Endothelial cell of umbilical vein (primary cell): ENCODE measurements at regions not wholly inside any gene's neighbourhood (a gene's known extent, or its start where the extent isn't known, plus 50 kb on each side); places are given as distances from the start of the nearest gene placed in this dataset.

Source experiments
- BruUV-seq: library from RNA; stranded (reverse); fragments of 400-500 nt; replicated peaks from 2 replicates; lab custom pipeline; 2021; lab: Mats Ljungman, UMichigan
- CTCF ChIA-PET: fragments of 300-600, 350-600 bp; sonication (Branson Sonifier 250); formaldehyde crosslinking; loops from one replicate; lab custom pipeline; 2021; ENCODE audit warnings: antibody characterized with exemption, inconsistent platforms; lab: Charles Lee
- POLR2A ChIA-PET: fragments of 300-600, 350-600 bp; sonication (Branson Sonifier 250); formaldehyde crosslinking; loops from one replicate; lab custom pipeline; 2021; ENCODE audit warnings: antibody characterized with exemption, inconsistent platforms; lab: Charles Lee
- DNase-seq: peaks from one replicate; pipeline ENCODE4 v3.0.0-alpha.2; 2011; ENCODE audit warnings: low read depth, low spot score
- FAIRE-seq: peaks from 2 replicates; lab custom pipeline; 2011; peaks lifted over from hg19 to GRCh38; lab: Jason Lieb, UNC
- H2AFZ ChIP-seq: 2 replicates; pipeline ENCODE4 v1.6.0; 2012; ENCODE audit warnings: low read depth, low read length, control low read depth, inconsistent platforms
- H3K27ac ChIP-seq: 2 replicates; pipeline ENCODE4 v1.5.1; 2011; ENCODE audit warnings: low read depth, mild to moderate bottlenecking, control low read depth, low read length, moderate library complexity; ENCODE audit not compliant: insufficient read depth
- H3K27me3 ChIP-seq, 2 experiments: 2 replicates each; pipeline versions ENCODE4 v1.6.0 to v1.6.1; 2011; ENCODE audit warnings: low read length in 2 of 2, mixed read lengths in 1 of 2; ENCODE audit not compliant: control insufficient read depth in 2 of 2, insufficient read depth in 2 of 2
- H3K36me3 ChIP-seq, 2 experiments: 2 replicates in 1 of 2; 3 replicates in 1 of 2; pipeline ENCODE4 v1.5.1; 2011; ENCODE audit warnings: low read length in 2 of 2, mild to moderate bottlenecking in 1 of 2, moderate library complexity in 1 of 2; ENCODE audit not compliant: control insufficient read depth in 2 of 2, insufficient read depth in 2 of 2; ENCODE audit errors: extremely low read depth in 1 of 2
- H3K4me1 ChIP-seq: 3 replicates; pipeline ENCODE4 v1.5.1; 2011; ENCODE audit warnings: mild to moderate bottlenecking, low read length; ENCODE audit not compliant: control insufficient read depth, insufficient read depth; ENCODE audit errors: extremely low read depth
- H3K4me2 ChIP-seq: 2 replicates; pipeline ENCODE4 v1.6.1; 2011; ENCODE audit warnings: low read length, control low read depth, mixed read lengths; ENCODE audit not compliant: insufficient read depth
- H3K4me3 ChIP-seq, 3 experiments: fragments of 200-600 bp in 1 of 3; sonication (generic), shearing (Covaris generic) in 1 of 3; replicated peaks in 1 of 3; 2 replicates each; pipeline ENCODE4 v1.5.1; 2011 to 2016; ENCODE audit warnings: control low read depth in 3 of 3, low read length in 3 of 3, mild to moderate bottlenecking in 2 of 3, inconsistent platforms in 1 of 3, low read depth in 1 of 3, moderate library complexity in 1 of 3; ENCODE audit not compliant: insufficient read depth in 1 of 3
- H3K79me2 ChIP-seq: 2 replicates; pipeline ENCODE4 v1.6.0; 2012; ENCODE audit warnings: low read length, inconsistent platforms; ENCODE audit not compliant: control insufficient read depth, insufficient read depth
- H3K9ac ChIP-seq: replicated peaks from 2 replicates; pipeline ENCODE3; 2011; ENCODE audit warnings: low read length, control low read depth; ENCODE audit not compliant: insufficient read depth; ENCODE audit errors: extremely low read depth
- H3K9me1 ChIP-seq: replicated peaks from 3 replicates; pipeline ENCODE4 v1.6.0; 2011; ENCODE audit warnings: mild to moderate bottlenecking, low read length; ENCODE audit not compliant: control insufficient read depth, insufficient read depth; ENCODE audit errors: extremely low read depth
- H3K9me3 ChIP-seq: replicated peaks from 2 replicates; pipeline ENCODE4 v1.5.1; 2012; ENCODE audit warnings: low read length, inconsistent platforms; ENCODE audit not compliant: control insufficient read depth, insufficient read depth
- H4K20me1 ChIP-seq: replicated peaks from 2 replicates; pipeline ENCODE3; 2011; ENCODE audit warnings: mild to moderate bottlenecking, low read length; ENCODE audit not compliant: control insufficient read depth, insufficient read depth; ENCODE audit errors: extremely low read depth
- CTCF ChIP-seq, 2 donors: IDR thresholded peaks; 1 replicate in 1 of 2; 2 replicates in 1 of 2; pipeline ENCODE4 v1.5.1; 2011; ENCODE audit warnings: low read length in 2 of 2, mild to moderate bottlenecking in 2 of 2, moderate library complexity in 2 of 2, control low read depth in 1 of 2, inconsistent platforms in 1 of 2, low read depth in 1 of 2; ENCODE audit not compliant: insufficient read depth in 1 of 2; ENCODE audit errors: extremely low read depth in 1 of 2
- EZH2 ChIP-seq: IDR thresholded peaks from 2 replicates; pipeline ENCODE4 v1.6.1; 2012; ENCODE audit warnings: borderline replicate concordance, low read depth, mild to moderate bottlenecking, moderate library complexity, low read length, inconsistent platforms; ENCODE audit not compliant: severe bottlenecking
- FOS ChIP-seq: IDR thresholded peaks from 2 replicates; pipeline ENCODE4 v1.6.1; 2011; ENCODE audit warnings: mild to moderate bottlenecking, low read length, moderate library complexity, borderline replicate concordance; ENCODE audit not compliant: insufficient read depth
- GATA2 ChIP-seq: IDR thresholded peaks from 2 replicates; pipeline ENCODE4 v1.7.0; 2011; ENCODE audit warnings: low read depth, mild to moderate bottlenecking, moderate library complexity, mixed read lengths, low read length; ENCODE audit not compliant: insufficient read length, insufficient read depth
- JUN ChIP-seq: IDR thresholded peaks from 2 replicates; pipeline ENCODE4 v1.6.1; 2011; ENCODE audit warnings: borderline replicate concordance, low read depth; ENCODE audit not compliant: insufficient read length, insufficient read depth
- MYC ChIP-seq: IDR thresholded peaks from one replicate; pipeline ENCODE4 v1.6.1; 2011; ENCODE audit warnings: mild to moderate bottlenecking, low read depth, low read length
- POLR2A ChIP-seq: IDR thresholded peaks from 2 replicates; pipeline ENCODE4 v1.6.1; 2012; ENCODE audit warnings: low read depth, mild to moderate bottlenecking, control low read depth, low read length
- POLR2AphosphoS5 ChIP-seq: IDR thresholded peaks from 2 replicates; pipeline ENCODE4 v1.6.1; 2012; ENCODE audit warnings: low read depth, mild to moderate bottlenecking, control low read depth, low read length, moderate library complexity; ENCODE audit not compliant: insufficient read depth
- dilution Hi-C: fragments of 300-500 bp; cut with MboI; formaldehyde crosslinking; loops from one replicate; pipeline ENCODE4 v1.15.0; 2019; ENCODE audit warnings: low sequenced_read_pairs; ENCODE audit not compliant: extremely low pct_ligation_motif_present
- intact Hi-C: fragments of 100-400 bp; cut with micrococcal nuclease; formaldehyde crosslinking; loops from one replicate; pipeline ENCODE4 v1.10.0; 2022
- TF ChIP-seq, protein P1 (sequence below): IDR thresholded peaks from 2 replicates; pipeline ENCODE4 v1.6.1; 2011; ENCODE audit not compliant: insufficient read depth, insufficient read length

DNA sequence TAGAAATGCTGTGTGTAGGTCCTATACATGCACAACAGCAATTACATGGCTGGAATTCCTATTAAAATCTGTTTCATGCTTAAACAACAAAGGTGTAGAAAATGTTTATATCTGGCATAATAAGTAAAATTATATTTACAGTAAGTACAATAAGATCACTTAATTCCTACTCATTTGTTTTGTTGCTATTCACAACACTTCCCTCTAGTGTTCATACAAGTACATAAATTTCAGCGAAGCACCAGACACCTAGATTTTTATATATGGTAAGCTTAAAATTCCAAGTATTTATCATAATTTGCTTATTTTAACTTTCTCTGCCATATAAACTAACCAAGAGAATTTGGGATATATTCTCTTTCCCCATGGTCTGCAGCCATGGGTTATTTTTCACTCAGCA lies 51.8 kb upstream of the ANK3 start:
- Histone ChIP-seq H3K9ac (no peak overlapping the region), H3K36me3 (no peaks in the 10 kb centered on the region), H3K27me3 (no peaks in the 10 kb centered on the region), H3K9me3 (no peaks in the 10 kb centered on the region), H2AFZ (no peak overlapping the region), H3K79me2 (no peaks in the 10 kb centered on the region), H3K27ac (no peak overlapping the region), H3K4me2 (no peak overlapping the region), H4K20me1 (no peaks in the 10 kb centered on the region), H3K4me1 (no peaks in the 10 kb centered on the region), H3K4me3 (no peak overlapping the region), H3K9me1 (no peaks in the 10 kb centered on the region)
- BruUV-seq, result no TSS peak
- POLR2A ChIA-PET, result no interaction called here
- no peak for TF ChIP-seq MYC
- no peak for TF ChIP-seq POLR2AphosphoS5
- peak; percentile 11 to 20 for TF ChIP-seq CTCF (IDR thresholded peaks at IDR 0.05; ENCODE audit: extremely low read depth in 1 of 2, insufficient read depth in 1 of 2, low read depth in 1 of 2, low read length in 2 of 2)
- TF ChIP-seq, protein P1, sequence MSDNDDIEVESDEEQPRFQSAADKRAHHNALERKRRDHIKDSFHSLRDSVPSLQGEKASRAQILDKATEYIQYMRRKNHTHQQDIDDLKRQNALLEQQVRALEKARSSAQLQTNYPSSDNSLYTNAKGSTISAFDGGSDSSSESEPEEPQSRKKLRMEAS, result no peak
- no peak for TF ChIP-seq FOS
- intact Hi-C loops (loop anchor here (10.0 kb wide), 1 partner anchor 523 kb away; no protein-coding TSS in a partner anchor), dilution Hi-C loops (no loop called here)
- CTCF ChIA-PET, result interaction anchor here (0.6 to 5.6 kb wide), 31 partner anchors 11 to 815 kb away, joined by 3 to 53 read pairs (median 4); no protein-coding TSS in a partner anchor
- FAIRE-seq (no peak), DNase-seq (peak; percentile 32)

- Histone ChIP-seq H3K9me3 (no peaks in the 10 kb centered on the region), H3K4me1 (no peaks in the 10 kb centered on the region), H4K20me1 (no peaks in the 10 kb centered on the region), H3K27me3 (no peaks in the 10 kb centered on the region), H3K79me2 (no peaks in the 10 kb centered on the region), H3K4me2 (no peak overlapping the region), H3K9ac (no peak overlapping the region), H2AFZ (no peak overlapping the region), H3K36me3 (no peaks in the 10 kb centered on the region), H3K9me1 (no peaks in the 10 kb centered on the region), H3K4me3 (no peak overlapping the region), H3K27ac (no peak overlapping the region)
- DNase-seq, result no peak
- CTCF ChIA-PET, result interaction anchor here (1.1 to 5.6 kb wide), 7 partner anchors 12 to 340 kb away, joined by 3 to 53 read pairs (median 15); no protein-coding TSS in a partner anchor
- TF ChIP-seq, protein P1, result no peak
- TF ChIP-seq GATA2 (no peak), EZH2 (no peak), POLR2AphosphoS5 (no peak), POLR2A (no peak), MYC (no peak), FOS (no peak), JUN (no peak), CTCF (IDR thresholded peaks at IDR 0.05; ENCODE audit: extremely low read depth in 1 of 2, insufficient read depth in 1 of 2, low read depth in 1 of 2, low read length in 2 of 2) (no peak)
- dilution Hi-C loops (no loop called here), intact Hi-C loops (loop anchor here (10.0 kb wide), 1 partner anchor 525 kb away; no protein-coding TSS in a partner anchor)
- POLR2A ChIA-PET, result no interaction called here
- FAIRE-seq, result peak; percentile 33
- no TSS peak for BruUV-seq
These were observed 50.0 kb upstream of the ANK3 start for GRCh38 chr10:60439641-60440040.
